GM18498 (cell line): ENCODE measurements at regions not wholly inside any gene's neighbourhood (a gene's known extent, or its start where the extent isn't known, plus 50 kb on each side); places are given as distances from the start of the nearest gene placed in this dataset.

Source experiments
- ATAC-seq: cut with Tn5 transposase; IDR thresholded peaks from one replicate; pipeline ENCODE4 v1.9.1; 2021; ENCODE audit warnings: mild to moderate bottlenecking, moderate library complexity; ENCODE audit not compliant: unreplicated experiment

- ATAC-seq, result no peak
Measured at GRCh38 chrX:25066131-25066530, 50.4 kb upstream of the ARX start.
